Hepatocyte (in vitro differentiated cells): ENCODE measurements at regions not wholly inside any gene's neighbourhood (a gene's known extent, or its start where the extent isn't known, plus 50 kb on each side); places are given as distances from the start of the nearest gene placed in this dataset.
"Not testable (repeated sequence)": the region's sequence is repeated elsewhere in the genome, so short reads cannot be mapped to it uniquely, and the experiment has no call there.

Experiments used
- DNase-seq: peaks from one replicate; pipeline ENCODE4 v3.0.0-alpha.2; 2016; ENCODE audit warnings: low spot score
- H2AFZ ChIP-seq: fragments of 200-600 bp; sonication (generic); 2 replicates; pipeline ENCODE4 v1.6.0; 2016; ENCODE audit warnings: antibody characterized with exemption, mild to moderate bottlenecking
- H3K27ac ChIP-seq: fragments of 200-600 bp; sonication (generic); 2 replicates; pipeline ENCODE4 v1.5.1; 2016; ENCODE audit warnings: mild to moderate bottlenecking
- H3K27me3 ChIP-seq: fragments of 200-600 bp; sonication (generic); 2 replicates; pipeline ENCODE4 v1.6.1; 2016
- H3K36me3 ChIP-seq: fragments of 200-600 bp; sonication (generic); replicated peaks from 2 replicates; pipeline ENCODE4 v1.5.1; 2016; ENCODE audit warnings: low read depth; ENCODE audit not compliant: insufficient read depth
- H3K4me1 ChIP-seq: fragments of 200-600 bp; sonication (generic); 2 replicates; pipeline ENCODE4 v1.5.1; 2016; ENCODE audit warnings: mild to moderate bottlenecking, moderate library complexity; ENCODE audit not compliant: insufficient read depth
- H3K4me2 ChIP-seq: fragments of 200-600 bp; sonication (generic); 2 replicates; pipeline ENCODE4 v1.6.0; 2016
- H3K4me3 ChIP-seq: fragments of 200-600 bp; sonication (generic); 2 replicates; pipeline ENCODE4 v1.5.1; 2016; ENCODE audit warnings: mild to moderate bottlenecking
- H3K79me2 ChIP-seq: fragments of 200-600 bp; sonication (generic); 2 replicates; pipeline ENCODE4 v1.6.0; 2017; ENCODE audit warnings: mild to moderate bottlenecking
- H3K9me2 ChIP-seq: fragments of 200-600 bp; sonication (generic); replicated peaks from 2 replicates; pipeline ENCODE4 v1.6.0; 2017; ENCODE audit warnings: mild to moderate bottlenecking; ENCODE audit not compliant: insufficient read depth
- H3K9me3 ChIP-seq: fragments of 200-600 bp; sonication (generic); 2 replicates; pipeline ENCODE4 v1.5.1; 2016; ENCODE audit warnings: low read depth, mild to moderate bottlenecking
- H4K20me1 ChIP-seq: fragments of 200-600 bp; sonication (generic); 2 replicates; pipeline ENCODE4 v1.6.0; 2016; ENCODE audit warnings: mild to moderate bottlenecking; ENCODE audit not compliant: insufficient read depth, poor library complexity, severe bottlenecking
- EZH2 ChIP-seq: fragments of 200-600 bp; sonication (generic); IDR thresholded peaks from 2 replicates; pipeline ENCODE4 v1.6.1; 2016; ENCODE audit warnings: antibody characterized with exemption, mild to moderate bottlenecking, borderline replicate concordance
- EZH2phosphoT487 ChIP-seq: fragments of 200-600 bp; sonication (generic); IDR thresholded peaks from one replicate; pipeline ENCODE4 v1.6.1; 2018; ENCODE audit warnings: antibody characterized with exemption, mild to moderate bottlenecking, low read depth, moderate library complexity; ENCODE audit not compliant: unreplicated experiment, severe bottlenecking
- WGBS: methylation state at CpG from one replicate; pipeline ENCODE4 v1.1.6; 2016; ENCODE audit warnings: low lambda C conversion rate; ENCODE audit errors: missing lambda C conversion rate; 5-methylcytosine and 5-hydroxymethylcytosine counted together
- TF ChIP-seq, protein P1 (sequence below): fragments of 200-600 bp; sonication (generic); IDR thresholded peaks from 2 replicates; pipeline ENCODE4 v1.5.1; 2016; ENCODE audit warnings: antibody characterized with exemption, mild to moderate bottlenecking; ENCODE audit not compliant: poor library complexity

DNA sequence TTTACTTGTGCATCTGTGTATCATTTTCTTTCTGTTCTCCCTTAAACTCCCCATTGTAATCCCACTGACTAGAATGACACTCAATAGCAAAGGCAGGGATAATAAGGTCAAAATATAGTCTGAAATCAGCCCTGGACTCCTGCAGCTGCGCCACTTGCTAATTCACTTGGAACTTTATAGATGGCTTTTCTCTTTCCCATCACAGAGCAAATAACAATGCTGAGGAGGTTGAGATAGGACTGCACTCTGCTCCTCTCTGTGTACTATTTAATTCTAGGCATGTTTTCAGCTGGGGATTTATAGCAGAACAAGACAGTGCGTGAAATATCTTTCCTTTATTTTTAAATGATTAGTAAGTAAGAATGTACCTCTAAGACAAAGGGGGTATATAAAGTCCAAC lies 324.2 kb downstream of the LNPK start:
- H3K4me2 ChIP-seq: no peak overlapping the region
- no peak overlapping the region for H2AFZ ChIP-seq
- H3K4me3 ChIP-seq: no peak overlapping the region
- DNase-seq: no peak
- H3K36me3 ChIP-seq: no peaks in the 10 kb centered on the region
- 80% methylated on average over 2 of the region's 2 CpGs for WGBS
- no peaks in the 10 kb centered on the region for H3K79me2 ChIP-seq
- TF ChIP-seq, protein P1, sequence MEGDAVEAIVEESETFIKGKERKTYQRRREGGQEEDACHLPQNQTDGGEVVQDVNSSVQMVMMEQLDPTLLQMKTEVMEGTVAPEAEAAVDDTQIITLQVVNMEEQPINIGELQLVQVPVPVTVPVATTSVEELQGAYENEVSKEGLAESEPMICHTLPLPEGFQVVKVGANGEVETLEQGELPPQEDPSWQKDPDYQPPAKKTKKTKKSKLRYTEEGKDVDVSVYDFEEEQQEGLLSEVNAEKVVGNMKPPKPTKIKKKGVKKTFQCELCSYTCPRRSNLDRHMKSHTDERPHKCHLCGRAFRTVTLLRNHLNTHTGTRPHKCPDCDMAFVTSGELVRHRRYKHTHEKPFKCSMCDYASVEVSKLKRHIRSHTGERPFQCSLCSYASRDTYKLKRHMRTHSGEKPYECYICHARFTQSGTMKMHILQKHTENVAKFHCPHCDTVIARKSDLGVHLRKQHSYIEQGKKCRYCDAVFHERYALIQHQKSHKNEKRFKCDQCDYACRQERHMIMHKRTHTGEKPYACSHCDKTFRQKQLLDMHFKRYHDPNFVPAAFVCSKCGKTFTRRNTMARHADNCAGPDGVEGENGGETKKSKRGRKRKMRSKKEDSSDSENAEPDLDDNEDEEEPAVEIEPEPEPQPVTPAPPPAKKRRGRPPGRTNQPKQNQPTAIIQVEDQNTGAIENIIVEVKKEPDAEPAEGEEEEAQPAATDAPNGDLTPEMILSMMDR: no peak
- TF ChIP-seq EZH2 (no peak), EZH2phosphoT487 (no peak)
- H4K20me1 ChIP-seq: no peaks in the 10 kb centered on the region
- H3K27me3 ChIP-seq: no peaks in the 10 kb centered on the region
- no peak overlapping the region for H3K27ac ChIP-seq
- no peaks in the 10 kb centered on the region for H3K4me1 ChIP-seq
- no peaks in the 10 kb centered on the region for H3K9me3 ChIP-seq
- H3K9me2 ChIP-seq: no peaks in the 10 kb centered on the region

GRCh38 chr2:175676813-175677212 lies 325.3 kb downstream of the LNPK start:
- H4K20me1 ChIP-seq: no peaks in the 10 kb centered on the region
- 75% methylated on average over 3 of the region's 3 CpGs for WGBS

GRCh38 chr2:175668804-175669203 lies 333.3 kb downstream of the LNPK start:
- H3K36me3 ChIP-seq, H2AFZ ChIP-seq, DNase-seq, H3K9me3 ChIP-seq, H3K27me3 ChIP-seq, H3K79me2 ChIP-seq, H3K9me2 ChIP-seq, H3K4me3 ChIP-seq, H3K27ac ChIP-seq, H4K20me1 ChIP-seq, H3K4me1 ChIP-seq, H3K4me2 ChIP-seq: not testable (repeated sequence)
- WGBS: 65% methylated on average over 7 of the region's 7 CpGs

More at GRCh38 chr2:175676813-175677212, 325.3 kb downstream of the LNPK start:
- no peak for DNase-seq
- no peaks in the 10 kb centered on the region for H3K27me3 ChIP-seq
- no peaks in the 10 kb centered on the region for H3K36me3 ChIP-seq
- H2AFZ ChIP-seq: no peak overlapping the region
- TF ChIP-seq EZH2phosphoT487 (no peak), EZH2 (no peak)
- TF ChIP-seq, protein P1: no peak
- no peaks in the 10 kb centered on the region for H3K79me2 ChIP-seq
- no peak overlapping the region for H3K27ac ChIP-seq
- H3K4me1 ChIP-seq: no peaks in the 10 kb centered on the region
- H3K4me2 ChIP-seq: no peak overlapping the region
- no peaks in the 10 kb centered on the region for H3K9me3 ChIP-seq
- no peaks in the 10 kb centered on the region for H3K9me2 ChIP-seq
- H3K4me3 ChIP-seq: no peak overlapping the region

- Histone ChIP-seq H3K27me3 (no peaks in the 10 kb centered on the region), H3K4me1 (no peaks in the 10 kb centered on the region), H3K9me3 (no peaks in the 10 kb centered on the region), H2AFZ (no peak overlapping the region), H3K9me2 (no peaks in the 10 kb centered on the region), H3K36me3 (no peaks in the 10 kb centered on the region), H3K27ac (no peak overlapping the region), H4K20me1 (no peaks in the 10 kb centered on the region), H3K79me2 (no peaks in the 10 kb centered on the region), H3K4me2 (no peak overlapping the region), H3K4me3 (no peak overlapping the region)
- 100% methylated on average over 1 of the region's 1 CpG for WGBS
- TF ChIP-seq EZH2phosphoT487: no peak
- TF ChIP-seq EZH2: no peak
- TF ChIP-seq, protein P1: no peak
- no peak for DNase-seq
Measured at GRCh38 chr2:175662335-175662734, 339.7 kb downstream of the LNPK start.
